ENCODE measurements at regions not wholly inside any gene's neighbourhood (a gene's known extent, or its start where the extent isn't known, plus 50 kb on each side); places are given as distances from the start of the nearest gene placed in this dataset.

GRCh38 chr5:67971223-67971830 lies 244.2 kb upstream of the PIK3R1 start:
- TF ChIP-seq, protein P1, sequence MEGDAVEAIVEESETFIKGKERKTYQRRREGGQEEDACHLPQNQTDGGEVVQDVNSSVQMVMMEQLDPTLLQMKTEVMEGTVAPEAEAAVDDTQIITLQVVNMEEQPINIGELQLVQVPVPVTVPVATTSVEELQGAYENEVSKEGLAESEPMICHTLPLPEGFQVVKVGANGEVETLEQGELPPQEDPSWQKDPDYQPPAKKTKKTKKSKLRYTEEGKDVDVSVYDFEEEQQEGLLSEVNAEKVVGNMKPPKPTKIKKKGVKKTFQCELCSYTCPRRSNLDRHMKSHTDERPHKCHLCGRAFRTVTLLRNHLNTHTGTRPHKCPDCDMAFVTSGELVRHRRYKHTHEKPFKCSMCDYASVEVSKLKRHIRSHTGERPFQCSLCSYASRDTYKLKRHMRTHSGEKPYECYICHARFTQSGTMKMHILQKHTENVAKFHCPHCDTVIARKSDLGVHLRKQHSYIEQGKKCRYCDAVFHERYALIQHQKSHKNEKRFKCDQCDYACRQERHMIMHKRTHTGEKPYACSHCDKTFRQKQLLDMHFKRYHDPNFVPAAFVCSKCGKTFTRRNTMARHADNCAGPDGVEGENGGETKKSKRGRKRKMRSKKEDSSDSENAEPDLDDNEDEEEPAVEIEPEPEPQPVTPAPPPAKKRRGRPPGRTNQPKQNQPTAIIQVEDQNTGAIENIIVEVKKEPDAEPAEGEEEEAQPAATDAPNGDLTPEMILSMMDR (IDR thresholded peaks at IDR 0.05): peak in 1 of 3 experiments; percentile 3
- no peak for TF ChIP-seq POLR2A (IDR thresholded peaks at IDR 0.05)

All from vagina (tissue), 2 donors.